ENCODE measurements at regions not wholly inside any gene's neighbourhood (a gene's known extent, or its start where the extent isn't known, plus 50 kb on each side); places are given as distances from the start of the nearest gene placed in this dataset.
A peak's percentile ranks its signal among the peaks of the same experiment; 100 is the strongest.

GRCh38 chr11:122421702-122422101 is 233.8 kb upstream of the UBASH3B start:
- Histone ChIP-seq H3F3A (ENCODE audit: low read length, unreplicated experiment) (no peaks in the 10 kb centered on the region), H3K4me3 (ENCODE audit: low read length) (no peak overlapping the region), H4K20me1 (ENCODE audit: low read length) (no peaks in the 10 kb centered on the region), H3K9me2 (replicated peaks; ENCODE audit: low read length) (no peaks in the 10 kb centered on the region), H3K27ac (ENCODE audit: low read length) (peak overlapping the region; percentile 47; the same call in 1 of the 2 replicates), H3K27me3 (ENCODE audit: low read length) (peaks cover 31% of the 10 kb centered on the region), H3K4me1 (ENCODE audit: insufficient read depth, low read length) (peaks cover 16% of the 10 kb centered on the region), H3K79me2 (ENCODE audit: low read length) (no peaks in the 10 kb centered on the region), H3K9ac (ENCODE audit: low read length) (no peak overlapping the region; the same call in 1 of the 2 replicates), H2AFZ (ENCODE audit: low read length) (no peak overlapping the region), H3K36me3 (ENCODE audit: low read depth, low read length) (no peaks in the 10 kb centered on the region), H3K9me3 (ENCODE audit: low read length) (no peaks in the 10 kb centered on the region), H3K4me2 (ENCODE audit: low read length) (no peak overlapping the region)
- no peak for TF ChIP-seq EZH2 (IDR thresholded peaks at IDR 0.05; ENCODE audit: low read length, unreplicated experiment)
- TF ChIP-seq CTCF (conservative IDR thresholded peaks at IDR 0.05; ENCODE audit: low read depth, low read length), result no peak
- TF ChIP-seq EZH2phosphoT487 (IDR thresholded peaks at IDR 0.05; ENCODE audit: borderline replicate concordance, low read length), result no peak
- intact Hi-C loops (cut with micrococcal nuclease), result no loop called here
- no peak for DNase-seq
- no TSS peak for BruUV-seq (replicated peaks)
- no peak for ATAC-seq
- POLR2A ChIA-PET (ENCODE audit: unreplicated experiment), result no interaction called here
- CTCF ChIA-PET, result no interaction called here

GRCh38 chr11:122418032-122418431 is 237.5 kb upstream of the UBASH3B start:
- Histone ChIP-seq H3K4me2 (ENCODE audit: low read length) (no peak overlapping the region), H3K9me3 (ENCODE audit: low read length) (peaks cover 10% of the 10 kb centered on the region; the same call in 1 of the 2 replicates), H3K36me3 (ENCODE audit: low read depth, low read length) (no peaks in the 10 kb centered on the region), H2AFZ (ENCODE audit: low read length) (no peak overlapping the region), H4K20me1 (ENCODE audit: low read length) (no peaks in the 10 kb centered on the region), H3K9me2 (replicated peaks; ENCODE audit: low read length) (no peaks in the 10 kb centered on the region), H3F3A (ENCODE audit: low read length, unreplicated experiment) (no peaks in the 10 kb centered on the region), H3K4me3 (ENCODE audit: low read length) (no peak overlapping the region), H3K27ac (ENCODE audit: low read length) (no peak overlapping the region), H3K79me2 (ENCODE audit: low read length) (no peaks in the 10 kb centered on the region), H3K9ac (ENCODE audit: low read length) (no peak overlapping the region), H3K27me3 (ENCODE audit: low read length) (peaks cover 11% of the 10 kb centered on the region; the same call in 1 of the 2 replicates), H3K4me1 (ENCODE audit: insufficient read depth, low read length) (peaks cover 13% of the 10 kb centered on the region)
- ChIA-PET CTCF (no interaction called here), POLR2A (ENCODE audit: unreplicated experiment) (no interaction called here)
- intact Hi-C loops (cut with micrococcal nuclease), result no loop called here
- DNase-seq, result peak; percentile 45
- no TSS peak for BruUV-seq (replicated peaks)
- TF ChIP-seq EZH2phosphoT487 (IDR thresholded peaks at IDR 0.05; ENCODE audit: borderline replicate concordance, low read length) (no peak), CTCF (conservative IDR thresholded peaks at IDR 0.05; ENCODE audit: low read depth, low read length) (no peak), EZH2 (IDR thresholded peaks at IDR 0.05; ENCODE audit: low read length, unreplicated experiment) (no peak)
- no peak for ATAC-seq

GRCh38 chr11:122414406-122415018 is 241.0 kb upstream of the UBASH3B start:
- Histone ChIP-seq H3F3A (ENCODE audit: low read length, unreplicated experiment) (no peaks in the 10 kb centered on the region), H3K9ac (ENCODE audit: low read length) (no peak overlapping the region), H3K4me3 (ENCODE audit: low read length) (no peak overlapping the region), H2AFZ (ENCODE audit: low read length) (no peak overlapping the region), H3K4me1 (ENCODE audit: insufficient read depth, low read length) (no peaks in the 10 kb centered on the region), H3K4me2 (ENCODE audit: low read length) (no peak overlapping the region), H3K27me3 (ENCODE audit: low read length) (peaks cover 25% of the 10 kb centered on the region), H3K36me3 (ENCODE audit: low read depth, low read length) (no peaks in the 10 kb centered on the region), H3K79me2 (ENCODE audit: low read length) (no peaks in the 10 kb centered on the region), H3K27ac (ENCODE audit: low read length) (no peak overlapping the region), H3K9me3 (ENCODE audit: low read length) (peaks cover 10% of the 10 kb centered on the region; the same call in 1 of the 2 replicates), H3K9me2 (replicated peaks; ENCODE audit: low read length) (no peaks in the 10 kb centered on the region), H4K20me1 (ENCODE audit: low read length) (no peaks in the 10 kb centered on the region)
- ChIA-PET CTCF (no interaction called here), POLR2A (ENCODE audit: unreplicated experiment) (no interaction called here)
- no peak for TF ChIP-seq CTCF (conservative IDR thresholded peaks at IDR 0.05; ENCODE audit: low read depth, low read length)
- BruUV-seq (replicated peaks), result no TSS peak
- ATAC-seq (no peak), DNase-seq (no peak)
- intact Hi-C loops (cut with micrococcal nuclease), result no loop called here

All from PC-3 (cell line).